Nephron progenitor cell (in vitro differentiated cells): ENCODE measurements at regions not wholly inside any gene's neighbourhood (a gene's known extent, or its start where the extent isn't known, plus 50 kb on each side); places are given as distances from the start of the nearest gene placed in this dataset.

Experiments used
- DNase-seq: peaks from one replicate; pipeline ENCODE4 v3.0.0; 2021
- H3K27ac Mint-ChIP-seq: 2 replicates; pipeline ENCODE4 v1.8.0; 2021; ENCODE audit warnings: mild to moderate bottlenecking, moderate library complexity, mixed read lengths
- H3K27me3 Mint-ChIP-seq: 2 replicates; pipeline ENCODE4 v1.8.0; 2021; ENCODE audit warnings: mild to moderate bottlenecking, low read depth, mixed read lengths; ENCODE audit not compliant: poor library complexity
- H3K36me3 Mint-ChIP-seq: 2 replicates; pipeline ENCODE4 v1.8.0; 2021; ENCODE audit warnings: low read depth, mixed read lengths
- H3K4me1 Mint-ChIP-seq: 2 replicates; pipeline ENCODE4 v1.8.0; 2021; ENCODE audit warnings: mixed read lengths
- H3K4me3 Mint-ChIP-seq: 2 replicates; pipeline ENCODE4 v1.8.0; 2021; ENCODE audit warnings: mild to moderate bottlenecking, moderate library complexity, mixed read lengths
- H3K9me3 Mint-ChIP-seq: 2 replicates; pipeline ENCODE4 v1.8.0; 2021; ENCODE audit warnings: mild to moderate bottlenecking, moderate library complexity, mixed read lengths
- TF ChIP-seq, protein P1 (sequence below): fragments of 200-600 bp; sonication (generic); IDR thresholded peaks from 2 replicates; pipeline ENCODE4 v1.5.0; 2021; ENCODE audit warnings: antibody characterized with exemption

DNA sequence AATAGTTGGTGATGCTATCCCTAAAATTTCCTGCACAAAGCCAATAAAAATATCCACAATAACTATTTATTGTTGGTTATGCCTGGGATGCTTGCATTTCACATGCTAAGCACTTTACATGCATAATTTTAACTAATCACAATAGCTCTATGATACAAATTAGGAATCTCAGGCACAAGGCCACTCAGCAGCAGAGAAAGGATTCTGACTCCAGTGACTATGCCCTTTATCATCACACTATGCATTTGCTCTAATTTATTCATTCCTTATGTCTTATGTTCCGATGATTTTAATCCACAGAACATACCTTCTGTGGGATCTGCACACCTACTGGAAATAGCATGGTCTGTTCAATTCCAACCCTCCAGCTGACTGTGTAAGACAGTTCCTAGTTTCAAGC lies 476.1 kb downstream of the TMEM232 start:
- Mint-ChIP-seq H3K4me3 (no peak overlapping the region), H3K4me1 (peaks cover 6% of the 10 kb centered on the region), H3K9me3 (no peaks in the 10 kb centered on the region), H3K36me3 (no peaks in the 10 kb centered on the region), H3K27ac (no peak overlapping the region), H3K27me3 (peaks cover 3% of the 10 kb centered on the region)
- TF ChIP-seq, protein P1, sequence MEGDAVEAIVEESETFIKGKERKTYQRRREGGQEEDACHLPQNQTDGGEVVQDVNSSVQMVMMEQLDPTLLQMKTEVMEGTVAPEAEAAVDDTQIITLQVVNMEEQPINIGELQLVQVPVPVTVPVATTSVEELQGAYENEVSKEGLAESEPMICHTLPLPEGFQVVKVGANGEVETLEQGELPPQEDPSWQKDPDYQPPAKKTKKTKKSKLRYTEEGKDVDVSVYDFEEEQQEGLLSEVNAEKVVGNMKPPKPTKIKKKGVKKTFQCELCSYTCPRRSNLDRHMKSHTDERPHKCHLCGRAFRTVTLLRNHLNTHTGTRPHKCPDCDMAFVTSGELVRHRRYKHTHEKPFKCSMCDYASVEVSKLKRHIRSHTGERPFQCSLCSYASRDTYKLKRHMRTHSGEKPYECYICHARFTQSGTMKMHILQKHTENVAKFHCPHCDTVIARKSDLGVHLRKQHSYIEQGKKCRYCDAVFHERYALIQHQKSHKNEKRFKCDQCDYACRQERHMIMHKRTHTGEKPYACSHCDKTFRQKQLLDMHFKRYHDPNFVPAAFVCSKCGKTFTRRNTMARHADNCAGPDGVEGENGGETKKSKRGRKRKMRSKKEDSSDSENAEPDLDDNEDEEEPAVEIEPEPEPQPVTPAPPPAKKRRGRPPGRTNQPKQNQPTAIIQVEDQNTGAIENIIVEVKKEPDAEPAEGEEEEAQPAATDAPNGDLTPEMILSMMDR = no peak
- DNase-seq = no peak

DNA sequence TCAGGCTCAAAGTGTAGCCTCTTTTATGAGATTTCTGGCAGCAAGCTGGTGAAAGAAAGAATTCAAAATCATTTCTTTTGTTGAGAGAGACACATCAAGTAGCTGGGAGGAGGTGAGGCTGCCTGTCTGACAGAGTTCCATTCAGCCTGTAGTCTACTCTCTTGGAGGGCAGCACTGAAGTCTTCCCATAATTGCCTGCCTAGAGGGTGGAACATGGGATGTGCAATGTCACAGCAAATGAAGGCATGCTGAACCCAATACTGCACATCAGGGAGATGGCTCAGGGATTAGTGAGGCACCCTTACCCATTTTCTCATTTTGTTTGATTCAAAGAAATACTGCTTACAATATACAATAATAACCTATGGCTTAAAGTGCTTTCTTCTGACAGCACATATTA lies 475.7 kb downstream of the TMEM232 start:
- TF ChIP-seq, protein P1 = no peak
- DNase-seq = no peak
- Mint-ChIP-seq H3K27ac (no peak overlapping the region), H3K4me1 (peaks cover 6% of the 10 kb centered on the region), H3K4me3 (no peak overlapping the region), H3K27me3 (peaks cover 3% of the 10 kb centered on the region), H3K36me3 (no peaks in the 10 kb centered on the region), H3K9me3 (no peaks in the 10 kb centered on the region)

DNA sequence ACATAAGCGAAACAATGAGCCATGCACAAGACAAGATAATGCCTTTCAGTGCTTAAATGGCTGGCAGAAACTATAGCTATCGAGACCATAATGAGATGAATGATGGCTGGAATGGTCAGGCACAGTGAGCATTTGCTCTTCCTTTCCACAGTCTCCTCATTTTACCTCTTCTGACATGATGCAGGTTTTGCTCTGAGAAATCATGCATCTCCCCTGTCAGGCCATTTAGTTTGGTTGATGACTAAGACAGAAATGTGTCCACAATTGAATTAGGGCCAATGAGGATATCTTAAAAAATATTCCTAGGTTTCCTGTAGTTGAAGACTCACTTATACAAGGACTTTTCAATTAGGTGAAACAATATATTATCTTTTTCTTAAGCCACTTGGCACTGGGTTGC lies 475.1 kb downstream of the TMEM232 start:
- Mint-ChIP-seq H3K4me3 (no peak overlapping the region), H3K4me1 (peaks cover 6% of the 10 kb centered on the region), H3K27ac (no peak overlapping the region), H3K36me3 (no peaks in the 10 kb centered on the region), H3K9me3 (no peaks in the 10 kb centered on the region), H3K27me3 (peaks cover 3% of the 10 kb centered on the region)
- DNase-seq = no peak
- TF ChIP-seq, protein P1 = no peak

DNA sequence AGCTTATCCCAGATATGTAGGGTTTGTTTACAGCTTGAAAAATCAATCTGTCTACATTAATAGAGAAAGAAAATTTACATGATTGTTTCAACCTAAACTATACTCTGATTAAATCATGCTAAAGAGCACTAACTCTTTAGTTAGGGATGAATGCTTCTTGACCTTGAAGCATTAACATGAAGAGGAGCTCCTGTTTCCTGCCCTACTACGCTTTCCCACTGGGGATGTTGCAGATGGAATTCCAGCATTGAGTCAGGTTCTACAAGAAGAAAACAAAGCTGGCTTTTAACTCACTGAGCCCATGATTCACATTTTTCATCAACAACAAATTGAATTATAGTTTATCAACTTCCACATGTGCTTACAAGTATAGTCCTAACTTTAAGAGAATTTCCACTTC lies 471.3 kb downstream of the TMEM232 start:
- Mint-ChIP-seq H3K27ac (no peak overlapping the region), H3K36me3 (no peaks in the 10 kb centered on the region), H3K4me3 (no peak overlapping the region), H3K9me3 (no peaks in the 10 kb centered on the region), H3K4me1 (peaks cover 17% of the 10 kb centered on the region), H3K27me3 (peaks cover 6% of the 10 kb centered on the region)
- no peak for DNase-seq
- TF ChIP-seq, protein P1 = no peak

DNA sequence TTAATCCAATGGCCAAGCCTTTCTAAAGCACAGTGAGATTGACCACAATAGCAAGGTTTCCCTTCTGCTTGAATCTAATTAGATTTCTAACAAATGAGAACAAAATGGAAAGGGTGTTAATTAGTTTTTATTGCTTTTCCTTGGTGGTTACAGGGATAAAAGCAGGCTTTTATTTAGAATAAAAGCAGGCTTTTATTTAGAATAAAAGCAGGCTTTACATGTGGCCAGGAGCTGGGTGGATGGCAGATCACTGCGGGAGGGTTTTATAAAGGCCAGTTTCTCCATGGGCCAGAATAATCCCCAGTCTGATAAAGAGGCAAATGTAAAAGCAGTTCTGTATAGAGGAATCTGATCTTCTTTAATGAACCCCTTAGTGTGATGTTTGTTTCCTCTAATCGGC lies 470.2 kb downstream of the TMEM232 start:
- TF ChIP-seq, protein P1 = no peak
- no peak for DNase-seq
- Mint-ChIP-seq H3K4me1 (peaks cover 26% of the 10 kb centered on the region), H3K27me3 (peaks cover 7% of the 10 kb centered on the region), H3K27ac (no peak overlapping the region), H3K9me3 (no peaks in the 10 kb centered on the region), H3K4me3 (no peak overlapping the region), H3K36me3 (no peaks in the 10 kb centered on the region)

DNA sequence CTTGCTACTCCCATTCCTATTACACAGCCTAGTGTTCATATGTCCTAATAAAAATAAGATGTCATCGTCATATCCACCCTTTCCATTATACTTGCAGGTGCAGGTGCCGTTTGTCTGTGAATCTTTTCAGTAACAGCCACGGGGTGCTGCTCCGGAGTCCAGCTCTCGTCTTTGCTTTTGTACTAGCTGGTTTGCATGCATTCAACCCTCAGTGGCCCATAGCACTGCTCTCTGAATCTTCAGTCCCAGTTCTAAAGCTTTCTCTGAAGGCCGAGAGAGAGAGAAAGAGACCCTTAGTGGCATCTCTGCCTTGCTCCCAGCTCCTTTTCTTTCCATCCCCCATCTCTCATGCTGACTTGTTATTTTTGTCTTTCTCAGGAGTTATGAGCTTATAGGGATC lies 468.5 kb downstream of the TMEM232 start:
- no peak overlapping the region for H3K4me3 Mint-ChIP-seq
- H3K9me3 Mint-ChIP-seq = no peaks in the 10 kb centered on the region
- DNase-seq = no peak
- H3K36me3 Mint-ChIP-seq = no peaks in the 10 kb centered on the region
- TF ChIP-seq, protein P1 = no peak
- peaks cover 21% of the 10 kb centered on the region for H3K4me1 Mint-ChIP-seq
- H3K27ac Mint-ChIP-seq = no peak overlapping the region
- peaks cover 9% of the 10 kb centered on the region for H3K27me3 Mint-ChIP-seq
